22Rv1 (cell line): ENCODE measurements at regions not wholly inside any gene's neighbourhood (a gene's known extent, or its start where the extent isn't known, plus 50 kb on each side); places are given as distances from the start of the nearest gene placed in this dataset.

ENCODE experiments used
- CTCF ChIP-seq: fragments of 450-650 bp; IDR thresholded peaks from 2 replicates; pipeline ENCODE4 v1.5.1; 2017; ENCODE audit warnings: mild to moderate bottlenecking
- ZFX ChIP-seq: fragments of 450-650 bp; IDR thresholded peaks from 2 replicates; pipeline ENCODE4 v1.6.1; 2017; ENCODE audit warnings: antibody characterized with exemption, borderline replicate concordance

DNA sequence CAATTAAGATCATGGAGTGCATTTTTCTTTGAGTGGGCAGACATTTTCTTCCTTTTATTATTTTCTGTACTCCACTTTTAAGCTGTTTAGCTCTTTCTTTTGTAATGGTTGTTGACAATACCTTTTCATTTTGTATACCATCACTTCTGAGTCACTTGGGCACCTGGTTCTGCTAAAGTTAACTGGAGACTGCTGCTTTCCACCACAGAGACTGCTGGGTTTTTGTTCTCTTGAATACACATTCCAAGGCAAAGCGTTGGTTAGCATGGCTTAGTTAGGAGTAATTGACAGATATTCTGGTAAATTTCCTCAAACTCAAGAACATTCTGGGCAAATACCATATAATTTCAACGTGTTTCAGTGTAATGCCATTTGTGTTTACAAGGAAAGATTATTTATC is 541.9 kb upstream of the CELF2 start:
- TF ChIP-seq CTCF (no peak), ZFX (no peak)
